SH-SY5Y (cell line): ENCODE measurements at regions not wholly inside any gene's neighbourhood (a gene's known extent, or its start where the extent isn't known, plus 50 kb on each side); places are given as distances from the start of the nearest gene placed in this dataset.

ENCODE experiments used
- GATA2 ChIP-seq: IDR thresholded peaks from 2 replicates; pipeline ENCODE4 v1.6.1; 2011; ENCODE audit warnings: mild to moderate bottlenecking, low read depth, low read length
- GATA3 ChIP-seq: IDR thresholded peaks from 2 replicates; pipeline ENCODE4 v1.6.1; 2011; ENCODE audit warnings: low read depth, mild to moderate bottlenecking, low read length, moderate library complexity

- no peak for TF ChIP-seq GATA3
- TF ChIP-seq GATA2 = no peak
These were observed 150.2 kb downstream of the TTC6 start for GRCh38 chr14:37745657-37746056.
